ENCODE measurements at regions not wholly inside any gene's neighbourhood (a gene's known extent, or its start where the extent isn't known, plus 50 kb on each side); places are given as distances from the start of the nearest gene placed in this dataset.
"Not testable (repeated sequence)": the region's sequence is repeated elsewhere in the genome, so short reads cannot be mapped to it uniquely, and the experiment has no call there.

DNA sequence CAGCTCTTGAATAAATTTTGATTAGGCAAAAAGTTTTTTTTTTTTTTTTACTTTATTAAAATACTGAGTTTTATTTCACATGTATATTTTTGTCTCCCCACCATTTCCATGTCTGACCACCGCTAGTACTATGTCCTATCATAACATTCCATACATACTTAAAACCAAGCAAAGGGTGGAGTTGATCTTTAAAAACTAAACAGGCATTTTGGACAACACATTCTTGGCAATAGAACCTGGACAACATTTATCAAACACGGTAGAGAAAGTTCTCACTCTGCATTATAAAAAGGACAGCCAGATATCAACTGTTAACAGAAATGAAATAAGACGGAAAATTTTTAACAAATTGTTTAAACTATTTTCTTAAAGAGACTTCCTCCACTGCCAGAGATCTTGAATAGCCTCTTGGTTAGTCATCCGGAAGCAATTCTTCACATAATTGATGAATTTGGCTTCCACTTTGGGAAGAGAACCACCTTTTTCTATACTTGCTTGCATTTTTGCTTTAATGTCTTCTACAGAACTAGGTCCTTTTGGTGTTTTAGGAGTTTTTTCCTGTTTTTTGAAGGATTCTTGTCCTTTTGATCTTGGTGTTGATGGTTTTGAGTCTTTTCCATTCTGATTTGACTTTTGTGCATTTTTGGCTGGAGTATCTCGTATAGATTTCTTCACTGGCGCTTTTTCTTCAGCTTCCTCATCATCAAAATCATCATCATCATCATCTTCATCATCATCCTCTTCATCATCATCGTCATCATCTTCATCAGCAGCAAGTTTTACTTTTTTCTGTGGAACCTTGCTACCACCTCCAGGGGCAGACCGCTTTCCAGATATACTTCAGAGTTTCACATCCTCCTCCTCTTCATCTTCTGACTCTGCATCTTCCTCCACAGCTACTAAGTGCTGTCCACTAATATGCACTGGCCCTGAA is 58.7 kb downstream of the POU5F2 start:
- not testable (repeated sequence) for TF ChIP-seq NR2F1 (conservative IDR thresholded peaks at IDR 0.05); RAD21 (IDR thresholded peaks at IDR 0.05; ENCODE audit: insufficient read depth, low read depth, low read length); GABPA (IDR thresholded peaks at IDR 0.05; ENCODE audit: low read depth); POLR2AphosphoS2 (IDR thresholded peaks at IDR 0.05; ENCODE audit: low read depth, low read length); ZNF207 (IDR thresholded peaks at IDR 0.05; ENCODE audit: borderline replicate concordance); MTA3 (IDR thresholded peaks at IDR 0.05; ENCODE audit: borderline replicate concordance, low read length)
- TF ChIP-seq, protein P1, sequence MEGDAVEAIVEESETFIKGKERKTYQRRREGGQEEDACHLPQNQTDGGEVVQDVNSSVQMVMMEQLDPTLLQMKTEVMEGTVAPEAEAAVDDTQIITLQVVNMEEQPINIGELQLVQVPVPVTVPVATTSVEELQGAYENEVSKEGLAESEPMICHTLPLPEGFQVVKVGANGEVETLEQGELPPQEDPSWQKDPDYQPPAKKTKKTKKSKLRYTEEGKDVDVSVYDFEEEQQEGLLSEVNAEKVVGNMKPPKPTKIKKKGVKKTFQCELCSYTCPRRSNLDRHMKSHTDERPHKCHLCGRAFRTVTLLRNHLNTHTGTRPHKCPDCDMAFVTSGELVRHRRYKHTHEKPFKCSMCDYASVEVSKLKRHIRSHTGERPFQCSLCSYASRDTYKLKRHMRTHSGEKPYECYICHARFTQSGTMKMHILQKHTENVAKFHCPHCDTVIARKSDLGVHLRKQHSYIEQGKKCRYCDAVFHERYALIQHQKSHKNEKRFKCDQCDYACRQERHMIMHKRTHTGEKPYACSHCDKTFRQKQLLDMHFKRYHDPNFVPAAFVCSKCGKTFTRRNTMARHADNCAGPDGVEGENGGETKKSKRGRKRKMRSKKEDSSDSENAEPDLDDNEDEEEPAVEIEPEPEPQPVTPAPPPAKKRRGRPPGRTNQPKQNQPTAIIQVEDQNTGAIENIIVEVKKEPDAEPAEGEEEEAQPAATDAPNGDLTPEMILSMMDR (IDR thresholded peaks at IDR 0.05 in 2 of 3, conservative IDR thresholded peaks at IDR 0.05 in 1 of 3; ENCODE audit: control insufficient read depth in 2 of 3, extremely low read depth in 1 of 3, insufficient read depth in 1 of 3, low read depth in 3 of 3, low read length in 3 of 3) = not testable (repeated sequence)

Measured in GM12878 (cell line).